ENCODE measurements at regions not wholly inside any gene's neighbourhood (a gene's known extent, or its start where the extent isn't known, plus 50 kb on each side); places are given as distances from the start of the nearest gene placed in this dataset.

DNA sequence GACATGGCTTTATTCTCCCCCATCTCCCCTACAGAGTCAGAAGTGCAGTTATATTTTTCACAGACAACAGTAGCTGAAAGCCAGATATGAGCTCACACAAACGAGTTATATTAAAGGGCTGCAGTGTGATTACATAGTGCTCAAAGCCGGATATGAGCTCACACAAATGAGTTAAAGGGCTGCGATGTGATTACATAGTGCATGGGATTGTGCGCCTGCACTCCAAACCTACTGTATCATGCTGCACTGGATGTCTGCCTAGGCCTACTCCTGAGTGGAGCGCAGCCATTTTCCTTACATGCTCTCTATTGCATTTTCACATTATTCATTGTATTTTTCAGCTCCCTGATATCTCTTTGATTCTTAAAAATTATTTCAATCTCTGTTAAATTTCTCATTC, 414.6 kb upstream of the LARGE1 start:
- Histone ChIP-seq H3K4me3 (no peak overlapping the region), H3K36me3 (no peaks in the 10 kb centered on the region), H3K4me1 (no peaks in the 10 kb centered on the region), H3K27me3 (replicated peaks in 1 of 7) (peaks cover 0 to 6% (median 0%) of the 10 kb centered on the region in 7 donors), H3K9me3 (peaks cover 0 to 43% (median 29%) of the 10 kb centered on the region in 8 donors), H3K27ac (no peak overlapping the region)
- TF ChIP-seq, protein P1, sequence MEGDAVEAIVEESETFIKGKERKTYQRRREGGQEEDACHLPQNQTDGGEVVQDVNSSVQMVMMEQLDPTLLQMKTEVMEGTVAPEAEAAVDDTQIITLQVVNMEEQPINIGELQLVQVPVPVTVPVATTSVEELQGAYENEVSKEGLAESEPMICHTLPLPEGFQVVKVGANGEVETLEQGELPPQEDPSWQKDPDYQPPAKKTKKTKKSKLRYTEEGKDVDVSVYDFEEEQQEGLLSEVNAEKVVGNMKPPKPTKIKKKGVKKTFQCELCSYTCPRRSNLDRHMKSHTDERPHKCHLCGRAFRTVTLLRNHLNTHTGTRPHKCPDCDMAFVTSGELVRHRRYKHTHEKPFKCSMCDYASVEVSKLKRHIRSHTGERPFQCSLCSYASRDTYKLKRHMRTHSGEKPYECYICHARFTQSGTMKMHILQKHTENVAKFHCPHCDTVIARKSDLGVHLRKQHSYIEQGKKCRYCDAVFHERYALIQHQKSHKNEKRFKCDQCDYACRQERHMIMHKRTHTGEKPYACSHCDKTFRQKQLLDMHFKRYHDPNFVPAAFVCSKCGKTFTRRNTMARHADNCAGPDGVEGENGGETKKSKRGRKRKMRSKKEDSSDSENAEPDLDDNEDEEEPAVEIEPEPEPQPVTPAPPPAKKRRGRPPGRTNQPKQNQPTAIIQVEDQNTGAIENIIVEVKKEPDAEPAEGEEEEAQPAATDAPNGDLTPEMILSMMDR (IDR thresholded peaks at IDR 0.05 in 8 of 11, conservative IDR thresholded peaks at IDR 0.05 in 3 of 11), result no peak
- TF ChIP-seq POLR2AphosphoS5 (IDR thresholded peaks at IDR 0.05) (no peak), POLR2A (IDR thresholded peaks at IDR 0.05) (no peak)
- 72 to 76% (median 74%) methylated on average over 5 of the region's 5 CpGs for WGBS, 5 donors
- intact Hi-C loops (cut with DNase I; ENCODE audit: low total_unique reads), result no loop called here
- no peak for DNase-seq

DNA sequence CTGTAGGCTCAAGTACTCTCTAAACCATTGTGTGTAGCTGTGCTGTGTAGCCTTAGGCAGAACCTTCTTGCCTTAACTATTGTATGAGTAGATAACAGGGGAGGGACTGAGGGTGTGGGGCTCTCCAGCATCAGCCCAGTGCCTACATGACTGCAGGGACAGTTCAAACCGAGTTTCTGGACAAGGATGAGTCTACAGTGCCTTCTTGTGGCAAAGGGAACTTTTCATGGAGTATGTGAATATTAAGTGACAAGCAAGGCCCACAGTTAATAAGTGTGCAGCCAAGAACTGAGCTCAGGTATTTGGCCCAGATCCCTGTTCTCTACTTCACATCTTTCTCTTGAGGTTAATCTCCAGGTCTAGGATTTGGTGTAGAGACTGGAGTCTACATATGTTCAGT, 424.4 kb upstream of the LARGE1 start:
- TF ChIP-seq POLR2A (IDR thresholded peaks at IDR 0.05) (no peak), POLR2AphosphoS5 (IDR thresholded peaks at IDR 0.05) (no peak)
- TF ChIP-seq, protein P1 (IDR thresholded peaks at IDR 0.05 in 8 of 11, conservative IDR thresholded peaks at IDR 0.05 in 3 of 11), result no peak
- no peaks in the 10 kb centered on the region for H3K4me1 ChIP-seq
- no peak for DNase-seq
- H3K36me3 ChIP-seq, result no peaks in the 10 kb centered on the region
- H3K27me3 ChIP-seq (replicated peaks in 1 of 7), result peaks cover 0 to 12% (median 0%) of the 10 kb centered on the region in 7 donors
- H3K27ac ChIP-seq, result no peak overlapping the region
- intact Hi-C loops (cut with DNase I; ENCODE audit: low total_unique reads), result no loop called here
- peaks cover 0 to 4% (median 0%) of the 10 kb centered on the region in 8 donors for H3K9me3 ChIP-seq
- H3K4me3 ChIP-seq, result no peak overlapping the region
- WGBS, 5 donors, result 0 to 27% (median 16%) methylated on average over 1 of the region's 1 CpG

DNA sequence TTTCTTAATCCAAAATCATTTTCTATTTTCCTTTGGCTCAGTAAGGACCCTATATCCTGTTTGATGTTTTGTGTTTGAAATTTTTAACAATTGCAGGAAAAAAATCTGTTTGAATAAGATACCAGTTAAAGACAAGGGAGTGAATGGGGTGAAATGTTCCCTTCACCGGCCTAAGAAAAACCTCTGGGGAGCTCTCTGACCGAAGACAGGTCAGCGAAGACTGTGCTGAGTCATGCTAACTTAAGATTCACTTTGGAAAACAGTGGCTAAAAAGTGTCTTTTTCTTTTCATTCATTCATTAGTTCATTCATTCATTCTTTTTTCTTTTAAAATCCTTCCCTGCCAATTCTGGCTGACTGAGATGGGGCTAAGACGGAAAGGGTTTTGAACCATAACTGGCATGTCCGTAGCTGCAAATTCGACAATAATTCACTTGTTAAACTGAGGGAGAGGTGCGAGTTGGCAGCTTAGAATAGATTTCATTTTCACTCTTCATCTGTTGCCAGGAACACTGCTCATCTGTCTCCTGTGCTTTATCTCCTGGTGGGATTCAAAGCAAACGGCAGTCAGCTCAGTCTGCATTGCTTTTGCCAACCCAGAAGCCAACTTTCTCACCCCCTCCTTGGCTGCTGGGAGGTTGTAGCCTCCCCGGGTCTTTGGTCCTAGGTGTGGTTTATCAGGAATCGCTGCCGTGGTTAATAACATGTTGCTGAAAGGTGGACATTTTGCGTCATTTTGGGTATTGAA, 434.0 kb upstream of the LARGE1 start:
- intact Hi-C loops (cut with DNase I; ENCODE audit: low total_unique reads), result no loop called here
- WGBS, 5 donors, result 69 to 76% (median 72%) methylated on average over 12 of the region's 12 CpGs

DNA sequence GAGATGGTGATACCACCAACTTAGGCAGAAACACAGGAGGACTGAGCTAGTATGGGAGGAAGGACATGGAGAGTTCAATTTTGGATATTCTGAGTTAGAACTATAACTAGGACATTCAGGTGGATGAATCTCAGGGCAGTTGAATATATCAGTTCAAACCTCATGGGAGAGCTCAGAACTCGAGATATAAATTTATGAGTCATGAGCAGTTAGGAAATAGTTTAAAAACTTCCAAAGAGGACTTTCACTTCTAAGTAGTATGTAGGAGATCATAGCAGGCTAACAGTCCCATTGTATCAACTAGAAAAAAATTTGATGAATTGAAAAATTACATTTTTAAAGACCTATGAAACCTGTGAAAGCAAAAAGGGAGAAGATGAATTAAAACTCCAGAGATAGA, 436.2 kb upstream of the LARGE1 start:
- Histone ChIP-seq H3K27ac (no peak overlapping the region), H3K4me1 (no peaks in the 10 kb centered on the region), H3K9me3 (no peaks in the 10 kb centered on the region), H3K36me3 (no peaks in the 10 kb centered on the region), H3K27me3 (replicated peaks in 1 of 7) (peaks cover 0 to 24% (median 0%) of the 10 kb centered on the region in 7 donors), H3K4me3 (no peak overlapping the region)
- 28 to 75% (median 62%) methylated on average over 1 of the region's 1 CpG for WGBS, 5 donors
- TF ChIP-seq POLR2A (IDR thresholded peaks at IDR 0.05), result no peak
- intact Hi-C loops (cut with DNase I; ENCODE audit: low total_unique reads), result no loop called here
- no peak for DNase-seq

More for the DNA sequence above, 434.0 kb upstream of the LARGE1 start:
- H3K27ac ChIP-seq, result no peak overlapping the region
- TF ChIP-seq POLR2AphosphoS5 (IDR thresholded peaks at IDR 0.05) (no peak), POLR2A (IDR thresholded peaks at IDR 0.05) (no peak)
- TF ChIP-seq, protein P1 (IDR thresholded peaks at IDR 0.05 in 8 of 11, conservative IDR thresholded peaks at IDR 0.05 in 3 of 11), result no peak
- H3K4me3 ChIP-seq, result no peak overlapping the region
- peaks cover 0 to 24% (median 0%) of the 10 kb centered on the region in 7 donors for H3K27me3 ChIP-seq (replicated peaks in 1 of 7)
- no peaks in the 10 kb centered on the region for H3K36me3 ChIP-seq
- no peaks in the 10 kb centered on the region for H3K9me3 ChIP-seq
- no peaks in the 10 kb centered on the region for H3K4me1 ChIP-seq
- no peak for DNase-seq

Data from spleen (tissue), 11 donors.